ENCODE measurements at regions not wholly inside any gene's neighbourhood (a gene's known extent, or its start where the extent isn't known, plus 50 kb on each side); places are given as distances from the start of the nearest gene placed in this dataset.

DNA sequence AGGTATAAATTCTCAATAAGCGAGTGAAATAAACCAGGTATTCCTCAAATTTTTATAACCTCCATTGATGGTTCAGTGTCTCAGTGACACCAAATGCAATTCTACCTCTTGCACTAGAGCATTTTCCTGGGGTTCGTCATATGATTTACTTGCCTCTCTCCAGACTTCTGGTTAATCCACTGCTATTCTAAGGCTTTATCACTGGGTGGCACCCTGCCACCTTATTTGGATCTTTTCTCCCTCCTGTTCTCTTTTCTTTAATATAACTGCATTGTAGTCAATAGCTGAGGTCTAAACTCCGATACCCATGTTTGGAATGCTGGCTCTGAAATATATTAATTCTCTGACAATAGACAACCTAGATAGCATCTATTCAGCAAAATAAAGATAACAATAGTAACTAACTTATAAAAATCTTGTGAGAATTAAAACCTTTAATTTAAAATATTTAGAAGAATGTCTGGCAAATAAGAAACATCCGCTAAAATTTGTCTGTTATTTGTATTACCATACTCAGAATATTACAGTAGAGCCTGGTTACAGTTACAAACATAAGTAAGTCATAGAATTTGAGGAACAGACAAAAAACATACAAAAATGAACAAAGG lies 436.4 kb downstream of the PLA2G4A start:
- TF ChIP-seq, protein P1, sequence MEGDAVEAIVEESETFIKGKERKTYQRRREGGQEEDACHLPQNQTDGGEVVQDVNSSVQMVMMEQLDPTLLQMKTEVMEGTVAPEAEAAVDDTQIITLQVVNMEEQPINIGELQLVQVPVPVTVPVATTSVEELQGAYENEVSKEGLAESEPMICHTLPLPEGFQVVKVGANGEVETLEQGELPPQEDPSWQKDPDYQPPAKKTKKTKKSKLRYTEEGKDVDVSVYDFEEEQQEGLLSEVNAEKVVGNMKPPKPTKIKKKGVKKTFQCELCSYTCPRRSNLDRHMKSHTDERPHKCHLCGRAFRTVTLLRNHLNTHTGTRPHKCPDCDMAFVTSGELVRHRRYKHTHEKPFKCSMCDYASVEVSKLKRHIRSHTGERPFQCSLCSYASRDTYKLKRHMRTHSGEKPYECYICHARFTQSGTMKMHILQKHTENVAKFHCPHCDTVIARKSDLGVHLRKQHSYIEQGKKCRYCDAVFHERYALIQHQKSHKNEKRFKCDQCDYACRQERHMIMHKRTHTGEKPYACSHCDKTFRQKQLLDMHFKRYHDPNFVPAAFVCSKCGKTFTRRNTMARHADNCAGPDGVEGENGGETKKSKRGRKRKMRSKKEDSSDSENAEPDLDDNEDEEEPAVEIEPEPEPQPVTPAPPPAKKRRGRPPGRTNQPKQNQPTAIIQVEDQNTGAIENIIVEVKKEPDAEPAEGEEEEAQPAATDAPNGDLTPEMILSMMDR (IDR thresholded peaks at IDR 0.05; ENCODE audit: unreplicated experiment) = peak; percentile 78
- peak; percentile 17 for DNase-seq (ENCODE audit: low spot score, unreplicated experiment)
- H3K9me3 Mint-ChIP-seq (ENCODE audit: low read depth) = no peaks in the 10 kb centered on the region
- no peak overlapping the region for H3K4me3 Mint-ChIP-seq (ENCODE audit: low read depth)
- H3K36me3 Mint-ChIP-seq (ENCODE audit: insufficient read depth) = no peaks in the 10 kb centered on the region
- peaks cover 33% of the 10 kb centered on the region for H3K4me1 Mint-ChIP-seq (ENCODE audit: low read depth)
- H3K27me3 Mint-ChIP-seq = no peaks in the 10 kb centered on the region
- H3K27ac Mint-ChIP-seq = no peak overlapping the region

DNA sequence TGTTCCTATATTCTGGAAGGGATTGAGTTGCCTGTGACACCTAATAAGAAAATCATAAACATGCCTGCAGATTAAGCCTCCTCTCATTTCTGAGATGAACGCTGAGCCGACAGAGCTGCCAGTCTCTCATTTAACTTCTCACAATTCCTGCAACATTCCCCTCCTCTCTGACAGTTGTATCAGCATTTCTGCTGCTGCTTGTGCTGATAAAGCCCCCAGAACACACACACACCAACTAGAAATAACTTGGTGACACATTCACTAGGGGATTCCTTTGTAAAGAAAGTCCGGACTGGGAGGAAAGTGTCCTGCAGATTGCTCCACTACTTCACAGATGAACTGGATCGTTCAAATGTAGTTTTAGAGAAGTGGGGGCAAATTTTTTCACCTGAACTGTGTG lies 437.3 kb downstream of the PLA2G4A start:
- no peak for DNase-seq (ENCODE audit: low spot score, unreplicated experiment)
- no peak overlapping the region for H3K27ac Mint-ChIP-seq
- H3K4me3 Mint-ChIP-seq (ENCODE audit: low read depth) = no peak overlapping the region
- peaks cover 33% of the 10 kb centered on the region for H3K4me1 Mint-ChIP-seq (ENCODE audit: low read depth)
- H3K36me3 Mint-ChIP-seq (ENCODE audit: insufficient read depth) = no peaks in the 10 kb centered on the region
- H3K9me3 Mint-ChIP-seq (ENCODE audit: low read depth) = no peaks in the 10 kb centered on the region
- TF ChIP-seq, protein P1 (IDR thresholded peaks at IDR 0.05; ENCODE audit: unreplicated experiment) = no peak
- H3K27me3 Mint-ChIP-seq = no peaks in the 10 kb centered on the region

DNA sequence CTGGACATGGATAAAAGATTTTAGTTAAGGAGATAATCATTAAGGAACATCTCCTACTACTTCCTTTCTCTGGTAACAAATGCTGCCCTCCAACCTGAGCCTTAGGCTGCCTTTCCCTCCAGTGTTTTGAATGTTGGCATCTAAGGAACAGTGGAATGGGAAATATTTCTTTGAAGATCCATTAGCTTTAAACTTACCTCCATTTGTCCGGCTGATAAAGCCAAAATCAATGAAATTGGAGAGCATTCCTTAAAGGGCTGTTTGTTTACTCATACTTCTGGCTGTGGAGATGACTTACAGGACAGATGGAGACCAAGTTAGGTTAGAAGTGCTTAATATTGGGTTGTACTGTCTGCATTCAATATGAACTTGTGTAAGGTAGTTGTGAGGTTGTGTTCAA lies 439.1 kb downstream of the PLA2G4A start:
- no peak for DNase-seq (ENCODE audit: low spot score, unreplicated experiment)
- Mint-ChIP-seq H3K4me1 (ENCODE audit: low read depth) (peaks cover 25% of the 10 kb centered on the region), H3K27ac (no peak overlapping the region), H3K4me3 (ENCODE audit: low read depth) (no peak overlapping the region), H3K36me3 (ENCODE audit: insufficient read depth) (no peaks in the 10 kb centered on the region), H3K9me3 (ENCODE audit: low read depth) (no peaks in the 10 kb centered on the region), H3K27me3 (no peaks in the 10 kb centered on the region)
- TF ChIP-seq, protein P1 (IDR thresholded peaks at IDR 0.05; ENCODE audit: unreplicated experiment) = no peak

DNA sequence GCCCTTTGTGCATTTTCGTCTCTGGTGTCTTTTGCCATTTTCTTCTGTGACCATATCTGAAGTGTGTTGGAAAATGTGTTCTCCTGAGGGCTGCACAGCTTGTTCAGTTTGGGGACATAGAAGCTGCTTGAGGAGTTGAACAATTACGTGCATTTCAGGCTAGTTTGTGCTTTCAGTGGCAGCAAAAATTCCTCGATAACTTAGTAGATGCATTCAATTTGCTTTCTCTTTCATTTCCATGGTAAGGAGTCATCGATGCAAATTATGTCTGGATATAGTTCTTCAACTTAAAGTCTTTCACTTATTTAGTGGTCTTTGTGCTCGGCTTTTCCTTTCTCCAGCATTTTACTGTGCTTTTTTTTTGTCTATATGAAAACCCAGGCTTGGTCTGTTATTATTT lies 441.5 kb downstream of the PLA2G4A start:
- Mint-ChIP-seq H3K27ac (no peak overlapping the region), H3K36me3 (ENCODE audit: insufficient read depth) (no peaks in the 10 kb centered on the region), H3K4me3 (ENCODE audit: low read depth) (no peak overlapping the region), H3K4me1 (ENCODE audit: low read depth) (peaks cover 23% of the 10 kb centered on the region), H3K27me3 (no peaks in the 10 kb centered on the region), H3K9me3 (ENCODE audit: low read depth) (peaks cover 5% of the 10 kb centered on the region)
- no peak for DNase-seq (ENCODE audit: low spot score, unreplicated experiment)
- TF ChIP-seq, protein P1 (IDR thresholded peaks at IDR 0.05; ENCODE audit: unreplicated experiment) = no peak

DNA sequence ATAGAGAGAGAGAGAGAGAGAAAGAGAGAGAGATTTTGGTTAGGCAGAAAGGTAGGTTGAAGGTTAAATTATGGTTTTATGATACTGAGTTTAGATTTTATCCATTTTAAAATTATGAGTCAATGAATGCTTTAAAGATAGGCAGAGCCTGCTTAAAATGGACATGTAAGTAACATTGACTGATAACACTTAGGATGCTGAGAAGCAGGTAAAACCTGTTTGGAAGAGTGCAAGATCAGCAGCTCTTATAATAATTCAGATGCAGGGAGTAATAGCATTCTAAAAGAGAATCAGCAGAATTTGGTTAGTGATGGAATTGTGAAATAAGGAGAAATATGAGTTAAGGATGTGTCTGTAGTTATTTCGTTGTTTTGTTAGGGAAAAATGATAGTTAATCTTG lies 446.6 kb downstream of the PLA2G4A start:
- Mint-ChIP-seq H3K9me3 (ENCODE audit: low read depth) (peaks cover 5% of the 10 kb centered on the region), H3K4me1 (ENCODE audit: low read depth) (no peaks in the 10 kb centered on the region), H3K27me3 (no peaks in the 10 kb centered on the region), H3K36me3 (ENCODE audit: insufficient read depth) (no peaks in the 10 kb centered on the region), H3K27ac (no peak overlapping the region), H3K4me3 (ENCODE audit: low read depth) (no peak overlapping the region)
- no peak for DNase-seq (ENCODE audit: low spot score, unreplicated experiment)
- TF ChIP-seq, protein P1 (IDR thresholded peaks at IDR 0.05; ENCODE audit: unreplicated experiment) = no peak

All from progenitor cell of endocrine pancreas (in vitro differentiated cells).